ENCODE measurements at regions not wholly inside any gene's neighbourhood (a gene's known extent, or its start where the extent isn't known, plus 50 kb on each side); places are given as distances from the start of the nearest gene placed in this dataset.

DNA sequence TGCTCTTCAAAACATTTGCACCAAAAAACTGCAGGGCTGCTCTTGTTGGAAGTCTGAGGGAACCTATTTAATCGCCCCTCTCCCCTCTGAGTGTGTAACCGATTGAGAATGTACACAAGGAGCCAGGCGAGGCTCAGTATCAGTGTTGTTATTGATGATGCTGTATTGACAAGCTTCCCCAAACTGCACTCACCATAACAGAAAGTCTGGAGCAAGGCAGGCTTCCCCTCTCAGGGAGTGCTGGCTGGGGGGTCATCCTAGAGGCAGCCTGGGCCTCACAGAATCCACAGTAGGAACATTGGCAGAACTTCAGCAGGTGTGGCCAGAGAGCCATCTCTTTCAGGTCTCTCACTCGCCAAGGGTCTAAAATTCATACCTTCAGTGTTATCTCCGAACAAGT is 58.1 kb upstream of the TUNAR start:
- TF ChIP-seq POLR2A (IDR thresholded peaks at IDR 0.05; ENCODE audit: low read length) (no peak), GATA1 (IDR thresholded peaks at IDR 0.05; ENCODE audit: low read depth, low read length) (no peak)
- no peak for DNase-seq

DNA sequence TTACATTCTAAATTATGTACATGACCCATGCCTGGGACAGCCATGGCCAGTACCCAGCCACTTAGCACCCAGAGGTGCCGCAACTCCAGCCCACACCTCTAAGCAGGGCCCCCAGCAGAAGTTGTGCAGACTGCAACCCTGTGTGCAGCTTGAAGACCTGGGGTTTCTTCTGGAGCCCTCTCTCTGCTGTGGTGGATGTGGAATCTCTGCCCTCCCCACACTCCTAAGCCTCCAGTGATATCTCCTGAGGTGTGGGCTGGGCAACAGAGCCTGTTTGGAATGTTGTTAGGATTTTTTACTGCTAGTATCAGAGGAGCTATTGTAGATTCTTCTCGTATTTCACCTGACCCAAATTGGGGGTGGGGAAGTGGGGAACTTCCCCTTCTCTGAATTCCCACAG is 59.4 kb upstream of the TUNAR start:
- DNase-seq, result no peak
- TF ChIP-seq POLR2A (IDR thresholded peaks at IDR 0.05; ENCODE audit: low read length), result no peak
- TF ChIP-seq GATA1 (IDR thresholded peaks at IDR 0.05; ENCODE audit: low read depth, low read length), result no peak

GRCh38 chr14:95816539-95816938 is 60.1 kb upstream of the TUNAR start:
- TF ChIP-seq GATA1 (IDR thresholded peaks at IDR 0.05; ENCODE audit: low read depth, low read length) (no peak), POLR2A (IDR thresholded peaks at IDR 0.05; ENCODE audit: low read length) (no peak)
- DNase-seq, result no peak

DNA sequence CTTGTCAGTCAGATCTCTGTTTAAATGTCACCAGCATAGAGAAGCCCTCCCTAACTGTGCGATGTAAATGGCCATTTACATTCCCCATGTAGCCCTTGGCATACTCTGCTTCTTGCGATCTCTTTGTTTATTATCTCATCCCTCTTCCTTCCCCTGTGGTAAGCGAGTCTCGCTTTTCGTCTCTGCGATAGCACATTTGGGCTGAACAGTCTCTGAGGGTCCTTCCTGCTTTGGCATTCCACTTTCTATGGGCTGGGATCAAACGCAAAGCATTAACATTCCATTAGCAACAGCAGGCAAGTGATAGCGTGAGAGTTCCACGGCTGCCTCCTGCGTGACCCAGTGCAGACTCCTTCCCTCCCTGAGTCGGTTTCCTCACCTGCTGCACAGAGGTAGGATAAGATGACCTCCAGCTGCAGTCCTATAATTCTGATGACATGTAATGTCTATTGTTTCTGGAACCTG is 61.4 kb upstream of the TUNAR start:
- no peak for DNase-seq
- TF ChIP-seq POLR2A (IDR thresholded peaks at IDR 0.05; ENCODE audit: low read length) (no peak), GATA1 (IDR thresholded peaks at IDR 0.05; ENCODE audit: low read depth, low read length) (no peak)

DNA sequence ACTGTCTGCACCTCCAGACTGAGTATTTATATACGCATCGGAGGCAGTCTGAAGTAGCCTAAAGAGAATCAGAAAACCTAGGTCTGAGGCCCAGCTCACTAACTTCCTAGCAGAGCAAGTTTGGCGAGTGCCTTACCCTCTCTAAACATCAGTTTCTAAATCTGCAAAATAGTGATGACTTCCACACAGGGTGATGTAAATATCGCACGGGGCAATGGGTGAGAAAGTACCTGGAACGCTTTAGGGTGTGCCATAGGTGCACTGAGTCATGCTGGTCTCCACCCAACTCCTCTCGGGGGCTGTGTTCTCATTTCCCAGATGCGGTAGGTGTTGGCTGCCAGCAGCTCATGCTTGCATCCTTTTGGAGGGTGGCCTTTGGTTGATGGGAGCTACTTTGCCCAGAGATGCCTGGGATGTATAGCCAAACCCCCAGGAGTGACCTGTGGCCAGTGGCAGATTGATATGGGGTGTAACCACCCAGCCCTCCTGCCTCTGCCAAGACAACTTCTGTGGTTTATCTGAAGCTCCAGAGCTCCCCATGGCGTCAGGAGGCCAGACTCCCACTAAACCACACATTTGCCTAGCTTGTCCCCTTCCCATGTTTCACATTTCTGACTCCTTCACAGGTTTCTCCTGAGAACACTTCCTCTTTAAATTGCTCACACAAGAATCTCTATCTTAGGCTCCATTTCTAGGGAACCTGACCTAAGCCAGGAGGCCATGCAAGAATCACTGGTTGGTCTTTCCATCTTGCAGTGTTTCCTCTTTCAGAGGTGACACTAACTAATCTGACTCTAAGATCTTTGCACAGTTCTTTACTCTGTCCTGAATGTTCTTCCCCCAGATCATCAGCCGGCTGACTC is 62.0 kb upstream of the TUNAR start:
- no peak for DNase-seq
- TF ChIP-seq GATA1 (IDR thresholded peaks at IDR 0.05; ENCODE audit: low read depth, low read length), result no peak
- no peak for TF ChIP-seq POLR2A (IDR thresholded peaks at IDR 0.05; ENCODE audit: low read length)

GRCh38 chr14:95811813-95812212 is 64.8 kb upstream of the TUNAR start:
- DNase-seq, result no peak
- no peak for TF ChIP-seq GATA1 (IDR thresholded peaks at IDR 0.05; ENCODE audit: low read depth, low read length)
- TF ChIP-seq POLR2A (IDR thresholded peaks at IDR 0.05; ENCODE audit: low read length), result no peak

GRCh38 chr14:95808371-95808770 is 68.3 kb upstream of the TUNAR start:
- DNase-seq, result no peak
- TF ChIP-seq GATA1 (IDR thresholded peaks at IDR 0.05; ENCODE audit: low read depth, low read length), result no peak
- no peak for TF ChIP-seq POLR2A (IDR thresholded peaks at IDR 0.05; ENCODE audit: low read length)

DNA sequence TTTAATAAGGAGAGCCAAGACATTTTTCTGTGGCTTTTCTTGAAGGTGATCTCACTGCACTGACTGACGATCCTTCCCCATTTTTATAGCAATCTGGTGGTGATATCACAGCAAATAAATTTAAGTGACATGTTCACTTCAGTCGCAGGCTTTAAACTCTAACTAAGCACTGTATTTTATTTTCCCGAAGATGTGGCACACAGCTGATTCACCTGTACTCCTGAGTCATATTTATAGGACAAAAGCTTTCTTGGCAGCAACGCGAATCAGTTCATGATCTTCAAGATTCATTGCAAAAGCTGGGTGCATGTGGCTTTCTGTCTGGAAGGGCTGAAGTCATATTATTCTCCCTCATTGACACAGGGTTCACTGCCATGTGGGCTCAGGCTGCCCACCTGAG is 79.8 kb upstream of the TUNAR start:
- DNase-seq, result no peak
- TF ChIP-seq POLR2A (IDR thresholded peaks at IDR 0.05; ENCODE audit: low read length) (no peak), GATA1 (IDR thresholded peaks at IDR 0.05; ENCODE audit: low read depth, low read length) (no peak)

DNA sequence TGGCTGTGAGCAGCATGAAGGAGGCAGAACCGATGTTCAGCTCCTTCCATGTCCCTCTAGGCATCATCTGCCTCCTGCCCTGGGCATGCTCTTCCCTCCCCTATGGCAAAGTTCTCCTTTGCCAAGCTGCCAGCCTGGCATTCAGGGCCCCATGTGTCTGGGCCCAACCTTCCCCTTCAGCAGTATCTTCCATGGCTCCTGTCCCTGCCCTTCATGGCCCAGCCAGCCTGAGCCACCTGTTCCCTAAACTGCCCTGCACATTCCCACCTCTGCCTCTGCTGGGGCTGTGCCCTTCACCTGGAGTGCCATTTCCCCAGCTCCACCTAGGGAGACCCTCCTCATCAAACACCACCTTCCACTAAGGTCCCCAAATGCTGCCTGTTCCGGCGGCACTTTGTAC is 74.0 kb upstream of the TCL1A start:
- TF ChIP-seq POLR2A (IDR thresholded peaks at IDR 0.05; ENCODE audit: low read length) (no peak), GATA1 (IDR thresholded peaks at IDR 0.05; ENCODE audit: low read depth, low read length) (no peak)
- no peak for DNase-seq

- no peak for TF ChIP-seq POLR2A (IDR thresholded peaks at IDR 0.05; ENCODE audit: low read length)
- TF ChIP-seq GATA1 (IDR thresholded peaks at IDR 0.05; ENCODE audit: low read depth, low read length), result no peak
- DNase-seq, result no peak
These were observed 72.6 kb upstream of the TCL1A start for GRCh38 chr14:95786566-95786965.

DNA sequence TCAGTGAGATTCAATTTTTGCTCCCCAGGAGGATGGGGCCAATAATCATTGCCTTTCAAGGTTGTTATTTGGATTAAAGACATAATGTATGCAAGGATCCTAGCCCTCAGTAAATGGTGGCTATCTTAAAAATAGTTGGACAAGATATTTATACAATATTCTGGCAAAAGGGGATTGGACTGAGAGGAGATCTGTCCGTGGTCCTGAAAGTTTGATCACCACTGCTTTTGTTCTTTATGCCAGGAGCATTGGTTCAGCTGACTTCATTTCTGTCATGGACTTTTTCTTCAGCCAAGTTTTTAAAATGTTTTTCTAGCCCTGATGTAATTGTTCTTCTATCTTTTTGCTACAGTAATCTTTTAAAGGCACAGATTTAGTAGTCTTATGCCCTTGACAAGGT is 70.2 kb upstream of the TCL1A start:
- DNase-seq, result peak; percentile 12 to 19
- TF ChIP-seq GATA1 (IDR thresholded peaks at IDR 0.05; ENCODE audit: low read depth, low read length) (no peak), POLR2A (IDR thresholded peaks at IDR 0.05; ENCODE audit: low read length) (no peak)

DNA sequence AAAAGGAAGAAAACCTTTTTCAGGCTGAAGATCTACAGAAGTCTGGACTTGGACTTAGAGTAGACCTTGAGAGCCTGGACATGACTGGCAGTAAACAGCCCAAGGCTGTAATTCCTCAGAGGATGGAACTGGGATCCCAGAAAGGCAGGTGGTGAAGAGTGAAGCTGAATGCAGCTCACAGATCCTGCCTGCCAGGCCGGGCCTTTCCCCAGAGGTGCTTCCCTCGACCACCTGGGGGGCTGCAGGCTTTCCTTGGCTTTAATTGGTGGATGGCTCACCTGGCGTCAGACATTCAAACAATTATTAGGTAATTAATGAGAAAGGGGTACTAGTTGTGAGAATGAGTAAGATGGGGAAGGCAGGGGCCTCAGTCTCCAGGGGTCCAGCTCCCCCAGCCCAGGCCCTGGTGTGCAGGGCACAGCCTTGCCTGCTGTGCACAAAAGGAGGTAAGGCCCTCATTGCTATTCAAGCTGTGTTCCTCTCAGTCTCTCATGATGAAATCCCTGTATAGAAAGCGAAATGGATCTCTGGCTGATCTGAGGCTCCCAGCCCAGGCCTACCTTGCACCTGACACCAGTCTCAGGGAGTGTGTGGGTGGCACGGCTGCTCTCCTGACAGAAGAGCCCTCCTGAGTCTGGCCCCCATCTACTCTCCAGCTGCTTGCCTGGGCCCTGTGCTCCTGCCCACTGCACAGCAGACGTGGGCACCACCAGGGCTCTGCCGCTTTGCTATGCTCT is 63.0 kb upstream of the TCL1A start:
- no peak for TF ChIP-seq POLR2A (IDR thresholded peaks at IDR 0.05; ENCODE audit: low read length)
- TF ChIP-seq GATA1 (IDR thresholded peaks at IDR 0.05; ENCODE audit: low read depth, low read length), result no peak
- DNase-seq, result no peak

- peak; percentile 52 to 77 for DNase-seq
These were observed 60.6 kb upstream of the TCL1A start for GRCh38 chr14:95774265-95775160.

DNA sequence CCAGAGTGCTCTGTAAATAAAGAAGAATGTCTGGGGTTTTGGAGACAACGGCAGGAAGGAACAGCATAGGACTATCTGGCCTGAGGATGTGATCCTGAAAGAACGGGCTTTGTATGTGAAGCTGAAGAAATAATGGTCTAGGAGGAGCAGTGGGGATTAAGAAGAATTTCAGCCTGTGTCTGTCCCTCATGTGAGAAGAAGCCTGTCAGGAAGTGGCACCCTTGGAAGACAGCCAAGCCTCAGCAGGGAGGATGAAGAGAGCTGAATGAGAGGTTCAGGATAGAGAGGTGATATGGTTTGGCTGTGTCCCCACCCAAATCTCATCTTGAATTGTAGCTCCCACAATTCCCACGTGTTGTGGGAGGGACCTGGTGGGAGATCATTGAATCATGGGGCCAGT is 56.9 kb upstream of the TCL1A start:
- no peak for DNase-seq
- TF ChIP-seq GATA1 (IDR thresholded peaks at IDR 0.05; ENCODE audit: low read depth, low read length) (no peak), POLR2A (IDR thresholded peaks at IDR 0.05; ENCODE audit: low read length) (no peak)

More at GRCh38 chr14:95774265-95775160, 60.6 kb upstream of the TCL1A start:
- TF ChIP-seq POLR2A (IDR thresholded peaks at IDR 0.05; ENCODE audit: low read length) (no peak), GATA1 (IDR thresholded peaks at IDR 0.05; ENCODE audit: low read depth, low read length) (no peak)

Measured in erythroblast (primary cell).